HuH-7.5 (cell line): ENCODE measurements at regions not wholly inside any gene's neighbourhood (a gene's known extent, or its start where the extent isn't known, plus 50 kb on each side); places are given as distances from the start of the nearest gene placed in this dataset.
"Not testable (repeated sequence)": the region's sequence is repeated elsewhere in the genome, so short reads cannot be mapped to it uniquely, and the experiment has no call there.

ENCODE experiments used
- DNase-seq: peaks from one replicate; pipeline ENCODE4 v3.0.0; 2011; ENCODE audit warnings: low spot score

DNA sequence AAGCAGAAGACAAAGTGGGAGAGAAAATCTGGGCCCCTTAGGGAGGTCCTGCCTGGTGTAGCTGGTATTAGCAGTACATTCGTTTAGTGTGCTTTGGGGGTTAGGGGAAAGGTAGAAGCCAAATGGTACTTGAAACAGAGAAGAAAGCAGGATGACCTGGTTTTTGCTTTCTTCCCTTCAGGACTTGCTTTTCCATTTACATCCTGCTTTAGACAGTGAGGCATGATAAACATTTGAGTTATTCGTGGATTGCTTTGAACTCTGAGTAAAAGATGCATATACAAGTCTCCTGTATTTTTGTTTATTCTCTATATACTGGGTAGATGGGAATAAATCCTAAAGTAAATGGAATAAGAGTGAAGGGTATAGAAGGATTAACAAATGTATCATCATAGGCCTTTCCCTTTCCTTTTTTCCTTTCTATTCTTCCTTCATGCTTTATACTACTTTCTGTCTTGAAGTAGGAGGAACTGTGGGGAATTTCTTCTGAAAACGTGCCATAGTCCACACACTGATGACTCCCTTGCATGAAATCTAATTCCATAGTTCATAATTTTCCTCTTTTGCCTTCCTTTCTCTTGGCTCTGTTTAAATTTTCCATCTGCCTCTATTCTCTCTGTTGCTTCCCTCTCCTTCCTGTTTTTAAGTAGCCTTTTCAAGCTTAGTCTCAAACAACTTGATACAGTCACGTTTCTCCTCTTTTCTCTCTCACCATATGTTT, 139.5 kb upstream of the RBMS3 start:
- DNase-seq = no peak

DNA sequence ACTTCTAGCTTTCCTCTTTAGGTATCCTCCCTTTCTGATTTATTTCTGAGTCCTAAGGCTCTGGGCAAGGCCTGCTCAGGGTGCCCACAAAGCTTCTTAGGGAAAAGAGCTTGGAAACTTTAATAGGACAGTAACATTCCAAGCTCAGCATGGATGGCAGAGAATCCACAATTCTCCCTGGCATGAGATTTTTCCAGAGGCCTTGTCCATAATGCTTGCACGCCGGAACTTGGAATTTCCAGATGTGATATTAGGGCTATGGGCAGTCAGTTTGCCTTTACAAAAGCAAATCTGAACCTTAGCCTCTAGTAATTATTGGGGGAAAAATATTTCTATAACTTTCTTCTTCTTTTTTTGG, 139.0 kb upstream of the RBMS3 start:
- DNase-seq = no peak

DNA sequence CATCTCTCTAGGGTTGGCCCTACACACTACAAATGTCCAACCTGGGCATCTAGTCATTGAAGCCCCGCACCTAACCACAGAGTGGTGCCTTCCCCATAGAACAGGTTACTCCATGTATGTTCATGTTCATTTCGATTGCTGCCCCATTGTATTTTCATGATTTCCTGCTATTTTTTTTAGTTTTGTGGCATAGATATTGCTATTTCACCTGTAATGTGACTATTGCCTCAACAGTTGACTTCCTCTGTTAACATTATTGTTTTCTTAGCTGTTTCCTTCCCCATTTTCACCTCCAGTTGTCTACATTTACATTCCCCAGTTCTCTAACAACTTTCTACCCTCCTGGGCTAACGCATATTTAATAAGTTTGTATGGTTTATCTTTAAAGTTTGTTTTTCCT, 137.7 kb upstream of the RBMS3 start:
- no peak for DNase-seq

DNA sequence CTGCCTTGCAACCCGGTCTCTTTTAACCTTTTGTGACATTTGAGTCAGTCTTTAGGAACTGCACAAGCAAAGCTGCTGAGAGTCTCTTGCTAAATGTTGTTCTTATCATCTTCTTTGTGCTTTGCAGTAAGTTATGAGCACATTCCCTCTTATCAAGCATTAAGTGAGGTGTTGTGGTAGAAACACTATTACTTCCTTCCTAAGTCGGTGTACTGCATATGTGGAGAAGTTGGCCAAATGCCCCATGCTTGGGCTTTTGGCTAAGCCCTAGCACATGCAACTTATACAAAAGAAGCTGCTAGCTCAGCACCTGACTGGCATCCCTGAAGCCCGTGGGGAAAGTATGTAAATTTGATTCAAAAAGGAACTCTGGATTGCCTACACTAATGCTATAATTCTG, 136.5 kb upstream of the RBMS3 start:
- DNase-seq = no peak

DNA sequence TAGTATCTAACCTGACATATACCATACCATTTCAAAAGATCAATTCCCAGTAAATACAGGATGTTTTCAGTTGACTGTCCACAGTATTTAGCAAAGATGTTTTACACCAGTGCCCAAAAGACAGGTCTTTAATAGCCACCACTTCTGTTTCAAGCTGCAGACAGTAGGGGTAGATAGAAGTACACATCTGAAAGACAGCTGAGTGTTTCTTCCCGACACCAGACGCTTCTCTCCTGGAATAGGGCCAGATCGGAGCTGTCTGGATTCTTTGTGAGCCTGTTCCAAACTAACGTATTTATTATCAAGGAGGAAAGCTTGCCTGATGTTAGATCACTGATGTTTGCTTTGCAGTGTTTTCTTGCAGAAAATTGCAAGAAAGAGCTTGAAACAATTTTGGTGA, 136.1 kb upstream of the RBMS3 start:
- no peak for DNase-seq

DNA sequence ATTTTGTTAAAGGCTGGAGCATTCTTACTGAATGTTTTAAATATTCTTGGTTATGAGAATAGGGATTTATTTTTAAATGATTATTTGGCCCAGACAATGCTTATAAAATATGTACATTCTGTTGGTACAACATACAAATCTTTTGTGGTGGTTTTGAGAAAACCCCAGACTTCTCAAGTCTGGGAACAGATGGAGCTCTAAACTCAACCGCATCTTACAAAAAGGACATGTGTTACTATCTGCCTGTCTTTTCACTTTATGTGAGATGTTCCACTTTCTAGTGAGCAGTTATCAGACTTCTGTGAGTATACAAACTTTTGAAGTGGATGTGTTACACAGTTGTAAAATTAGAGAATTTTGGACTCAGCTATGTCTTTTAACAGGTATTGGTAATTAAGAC, 135.5 kb upstream of the RBMS3 start:
- DNase-seq = no peak

DNA sequence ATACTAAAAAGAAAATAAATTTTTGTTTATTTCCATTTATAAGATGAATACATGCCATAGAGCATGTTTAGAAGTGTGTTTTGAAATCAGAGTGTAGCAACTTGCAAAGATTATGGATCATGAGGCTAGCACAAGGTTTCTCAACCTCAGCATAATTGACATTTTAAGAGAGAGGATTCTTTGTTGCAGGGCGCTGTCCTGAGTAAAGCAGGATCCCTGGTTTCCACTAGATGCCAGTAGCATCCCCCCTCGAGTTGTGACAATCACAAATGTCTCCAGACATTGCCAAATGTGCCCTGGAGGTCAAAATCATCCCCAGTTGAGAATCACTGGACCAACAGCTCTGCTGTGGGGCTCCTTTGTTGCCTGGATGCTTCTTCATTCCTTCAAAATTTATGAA, 128.5 kb upstream of the RBMS3 start:
- DNase-seq = no peak

DNA sequence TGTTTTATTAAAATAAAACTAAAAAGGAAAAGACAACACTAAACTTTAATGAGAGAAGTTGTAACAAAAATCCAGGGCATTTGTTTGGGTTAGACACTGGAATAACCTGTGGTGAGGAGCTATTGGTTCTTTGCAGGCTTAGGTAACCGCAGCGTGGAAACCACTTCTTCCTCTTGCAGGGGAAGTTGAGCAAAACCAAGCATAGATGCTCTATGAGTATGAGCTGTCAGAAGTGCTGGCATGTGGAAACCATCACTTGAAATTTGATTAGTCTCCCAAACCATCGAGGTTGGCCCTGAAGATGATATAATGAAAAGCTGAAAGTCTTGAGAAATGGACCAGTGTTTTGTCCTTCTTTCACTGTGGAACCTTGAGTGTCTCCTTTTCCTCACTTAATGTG, 127.1 kb upstream of the RBMS3 start:
- no peak for DNase-seq

DNA sequence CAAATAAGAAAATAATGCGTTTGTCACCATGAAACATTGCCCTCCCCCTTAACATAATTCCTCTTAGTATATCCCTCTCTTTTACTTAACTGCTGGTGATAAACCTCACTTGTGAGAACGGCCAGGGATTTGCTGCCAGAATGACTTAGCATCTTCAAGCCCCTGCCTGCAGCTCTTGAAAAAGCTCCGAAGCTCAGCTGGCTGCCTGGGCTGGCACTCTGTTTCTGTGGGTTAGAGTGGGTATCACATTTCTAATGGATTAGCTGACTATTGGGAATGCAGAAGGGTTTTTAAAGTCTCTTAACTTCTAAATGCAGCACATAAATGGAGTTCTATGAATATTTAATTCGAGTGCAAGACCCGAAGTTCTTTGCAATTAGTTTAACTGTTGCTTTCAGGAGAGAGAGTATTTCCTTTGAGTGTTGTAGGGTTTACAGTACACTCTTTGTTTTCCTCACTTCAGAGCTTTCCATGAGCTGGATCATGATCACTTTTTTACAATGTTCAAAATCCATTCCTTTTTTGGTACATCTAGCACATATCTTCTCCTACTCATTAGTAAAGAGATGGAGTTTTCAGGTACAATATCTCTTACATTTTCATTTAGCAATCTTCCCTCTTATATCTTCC, 124.7 kb upstream of the RBMS3 start:
- no peak for DNase-seq

DNA sequence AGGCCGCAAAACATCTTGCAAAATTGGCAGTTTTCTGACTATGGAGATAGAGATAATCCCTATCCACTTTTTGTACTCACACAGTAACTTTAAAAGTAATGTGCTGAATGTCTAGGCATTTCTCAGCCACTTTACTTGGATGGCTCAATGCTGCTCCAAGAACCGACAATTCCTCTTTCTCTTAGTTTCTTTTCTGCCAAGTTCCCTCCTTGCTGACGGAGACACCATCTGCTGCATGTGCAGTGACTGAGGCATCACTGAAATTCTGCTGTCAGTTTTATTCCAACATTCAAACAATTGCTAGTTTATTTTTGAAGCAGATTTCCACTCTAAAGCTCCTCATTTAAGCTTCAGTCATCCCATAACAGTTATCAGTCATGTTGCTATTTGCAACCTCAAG, 116.0 kb upstream of the RBMS3 start:
- no peak for DNase-seq

DNA sequence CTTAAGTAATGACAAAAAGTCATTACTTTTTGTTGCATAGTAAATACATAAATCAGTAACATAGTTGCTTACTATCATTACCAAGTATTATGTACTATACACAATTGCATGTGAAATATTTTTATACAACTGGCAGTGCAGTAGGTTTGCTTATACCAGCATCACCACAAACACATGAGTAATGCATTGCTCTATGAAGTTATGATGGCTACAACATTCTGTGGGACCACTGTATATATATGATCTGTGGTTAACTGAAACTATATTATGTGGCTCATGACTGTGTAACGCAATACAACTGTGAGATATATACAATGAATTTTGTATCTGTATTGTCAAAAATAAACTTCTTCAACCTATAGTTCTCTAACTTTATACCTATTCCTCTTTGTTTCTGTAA, 113.7 kb upstream of the RBMS3 start:
- DNase-seq = no peak

DNA sequence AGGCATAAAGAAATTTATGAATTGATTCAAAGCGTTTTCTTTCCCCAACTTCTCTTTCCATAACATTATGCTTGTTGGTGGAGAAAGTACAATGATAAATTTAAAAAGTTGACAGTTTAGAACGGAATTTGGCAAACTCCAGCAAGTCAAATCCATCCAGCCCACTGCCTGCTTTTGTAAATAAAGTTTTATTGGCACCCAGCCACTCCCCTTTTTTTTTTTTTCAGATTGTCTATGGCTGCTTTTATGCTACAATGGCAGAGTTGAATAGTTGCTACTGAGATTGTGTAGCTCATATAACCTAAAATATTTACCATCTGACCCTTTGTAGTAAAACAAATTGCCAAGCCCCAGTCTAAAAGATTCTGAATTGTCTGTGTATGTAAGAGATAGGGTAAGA, 112.8 kb upstream of the RBMS3 start:
- no peak for DNase-seq

DNA sequence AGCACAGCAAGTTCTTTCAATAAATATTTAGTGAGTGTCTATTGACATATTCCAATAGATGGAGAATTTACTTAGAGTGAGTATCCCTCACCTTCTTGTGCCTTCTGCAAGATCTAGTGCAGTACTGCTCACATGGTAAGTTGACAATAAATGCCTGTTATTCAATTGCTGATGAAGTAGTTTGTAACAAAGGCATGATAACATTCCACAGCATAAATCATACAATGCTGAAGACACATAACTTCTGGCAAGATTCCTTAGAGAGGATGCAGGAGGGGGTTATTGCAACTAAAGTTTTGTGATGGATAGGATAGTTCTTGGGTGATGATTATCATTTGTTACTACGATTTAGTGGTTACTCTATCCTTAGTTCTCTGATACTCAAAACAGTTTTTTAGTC, 112.2 kb upstream of the RBMS3 start:
- no peak for DNase-seq

DNA sequence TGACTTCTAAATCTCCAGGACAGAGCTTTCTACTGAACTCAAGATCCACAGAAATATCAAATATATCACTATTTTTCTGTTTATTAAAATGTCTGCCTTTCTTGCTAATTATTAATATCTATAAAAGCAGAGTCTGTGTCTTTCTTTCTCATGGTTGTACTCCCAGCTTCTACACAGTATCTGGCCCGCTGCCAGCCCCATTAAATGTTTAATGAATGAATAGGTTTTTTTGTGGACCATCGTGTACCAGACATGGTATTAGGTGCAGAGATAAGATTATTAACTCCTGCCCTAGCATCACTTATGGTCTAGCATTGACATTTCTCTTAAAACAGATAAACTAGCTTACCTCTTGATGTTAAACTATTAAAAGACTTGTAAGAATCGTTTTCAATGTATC, 111.4 kb upstream of the RBMS3 start:
- DNase-seq = no peak

DNA sequence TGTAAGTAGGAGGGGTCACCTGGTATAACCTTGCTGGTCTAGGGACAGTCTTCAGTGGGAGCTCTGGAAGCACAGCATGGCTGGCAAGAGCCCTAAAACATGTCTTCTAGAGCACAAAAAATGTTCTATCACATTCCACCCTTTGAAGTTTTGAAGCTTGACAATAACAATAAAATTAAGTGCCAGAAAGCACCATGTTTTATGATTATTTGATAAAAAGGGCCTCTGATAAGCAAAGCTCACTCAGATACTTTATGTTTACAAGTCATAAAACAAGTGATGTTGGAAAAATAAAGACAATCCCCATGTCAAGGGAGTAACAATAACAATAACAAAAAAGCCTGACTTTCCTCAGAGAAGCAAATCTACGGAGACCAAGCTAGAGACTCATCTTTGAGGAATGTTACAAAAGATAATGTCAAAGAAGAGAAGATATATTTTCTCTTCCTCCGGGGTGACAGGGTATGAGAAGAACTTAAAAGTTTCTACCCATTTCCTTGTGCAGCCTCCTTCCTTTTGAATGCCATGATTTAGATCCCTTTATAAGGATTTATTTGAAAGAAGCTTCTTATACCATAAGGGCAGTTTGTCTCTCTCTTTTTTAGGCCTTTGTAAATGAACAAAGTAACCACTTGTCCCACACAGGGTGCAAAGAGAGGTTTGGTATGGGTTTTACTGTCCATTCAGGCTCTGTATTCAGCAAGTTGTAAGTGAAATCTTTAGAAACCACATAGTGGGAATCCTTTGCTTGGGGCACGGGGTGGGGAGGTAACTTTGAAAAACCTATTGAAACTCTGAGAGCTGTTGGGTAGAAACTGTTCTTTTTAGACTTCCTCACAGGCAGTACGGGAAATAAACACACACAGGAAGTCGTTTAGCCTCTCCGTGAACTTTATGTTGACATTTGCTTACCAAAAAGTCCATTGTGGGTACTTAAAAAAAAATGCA, 109.6 kb upstream of the RBMS3 start:
- no peak for DNase-seq

DNA sequence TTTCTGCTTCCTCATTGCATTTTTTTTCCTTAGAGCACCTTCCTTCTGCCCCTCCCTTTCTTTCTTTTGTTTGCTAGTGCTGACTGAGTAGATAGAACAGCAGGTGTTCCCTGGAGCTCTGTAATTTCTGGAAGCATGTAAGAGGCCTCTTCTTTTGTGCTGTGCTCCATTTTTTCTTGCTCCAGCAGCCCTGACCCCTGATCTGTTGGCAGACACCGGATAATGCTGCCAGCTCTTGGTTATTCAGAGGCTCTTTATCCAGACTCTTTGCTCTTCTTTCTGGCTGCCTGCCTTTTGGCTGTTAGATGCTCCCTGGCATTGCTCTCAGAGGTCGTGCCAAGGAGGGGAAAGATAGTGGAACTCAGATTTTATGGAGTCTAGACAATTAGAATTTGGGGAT, 104.4 kb upstream of the RBMS3 start:
- DNase-seq = no peak

DNA sequence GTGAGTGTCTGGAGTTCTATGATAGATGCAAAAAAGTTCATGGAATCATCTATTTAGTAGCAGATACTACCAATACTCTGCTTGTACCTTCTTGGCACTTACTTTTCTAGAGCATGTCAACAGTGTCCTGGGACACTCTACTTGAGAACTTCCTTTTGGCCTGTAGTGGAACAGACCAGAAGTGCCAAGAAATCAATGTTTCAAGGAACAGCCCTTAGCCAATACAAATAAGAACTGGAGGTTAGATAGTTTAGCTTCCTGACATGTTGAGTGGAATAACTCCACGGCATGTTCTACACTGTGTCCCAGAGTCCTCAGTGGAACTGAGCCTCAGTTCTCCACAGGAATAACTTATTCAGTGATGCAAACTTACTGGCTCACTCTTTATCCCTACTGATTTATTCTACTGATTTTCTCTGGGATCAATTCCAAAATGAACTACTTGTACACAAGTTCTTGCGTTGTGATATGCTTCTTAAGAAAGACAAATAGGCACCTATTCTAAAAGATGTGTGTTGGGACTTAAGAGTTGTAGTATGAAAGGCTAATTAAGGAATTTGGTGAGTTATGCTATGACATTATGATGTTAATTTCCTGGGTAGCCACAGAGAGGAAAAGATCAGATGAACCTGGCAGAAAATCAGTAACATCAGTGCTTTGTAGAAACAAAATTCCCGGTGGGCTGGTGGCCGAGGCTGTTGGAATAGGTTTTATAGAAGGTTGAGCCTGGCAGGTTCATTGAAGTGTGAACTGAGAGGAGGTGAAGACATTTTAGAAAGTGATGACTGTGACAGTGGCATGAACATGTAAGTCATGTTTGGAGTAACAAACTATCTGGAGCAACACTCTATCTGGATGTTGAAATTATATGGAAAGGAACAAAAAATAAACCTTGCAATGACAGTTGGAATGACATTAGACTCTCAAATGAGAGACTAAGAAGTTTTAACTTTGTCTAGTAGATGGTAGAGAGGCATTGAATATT, 101.8 kb upstream of the RBMS3 start:
- DNase-seq = no peak

DNA sequence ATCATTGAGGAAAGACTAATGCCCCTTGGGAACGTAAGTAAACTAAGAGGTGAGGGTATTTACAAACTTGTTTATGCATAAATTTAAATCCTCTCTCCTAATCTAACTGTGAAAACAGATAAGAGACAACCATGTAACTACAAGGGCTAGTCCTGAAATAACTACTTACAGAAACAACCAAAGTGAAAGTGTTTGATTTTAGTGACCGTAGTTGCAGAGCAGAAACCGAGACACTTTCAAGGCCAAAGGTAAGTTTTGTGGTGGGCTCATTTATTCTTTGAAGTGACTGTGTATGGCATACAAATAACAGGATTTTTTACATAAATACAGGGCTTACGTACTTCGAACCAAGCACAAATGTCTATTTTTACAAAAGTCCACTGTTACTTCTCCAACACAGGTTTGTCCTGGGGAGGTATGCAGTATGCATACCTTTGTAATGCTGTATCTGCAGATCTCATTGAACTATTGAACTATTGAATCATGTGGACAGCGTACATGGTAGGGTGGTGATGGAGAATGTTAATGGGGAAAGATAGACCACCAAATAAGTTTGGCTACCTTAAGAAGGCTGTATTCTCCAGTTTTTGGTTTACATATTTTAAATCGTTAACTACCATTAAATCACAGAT, 99.6 kb upstream of the RBMS3 start:
- DNase-seq = no peak

DNA sequence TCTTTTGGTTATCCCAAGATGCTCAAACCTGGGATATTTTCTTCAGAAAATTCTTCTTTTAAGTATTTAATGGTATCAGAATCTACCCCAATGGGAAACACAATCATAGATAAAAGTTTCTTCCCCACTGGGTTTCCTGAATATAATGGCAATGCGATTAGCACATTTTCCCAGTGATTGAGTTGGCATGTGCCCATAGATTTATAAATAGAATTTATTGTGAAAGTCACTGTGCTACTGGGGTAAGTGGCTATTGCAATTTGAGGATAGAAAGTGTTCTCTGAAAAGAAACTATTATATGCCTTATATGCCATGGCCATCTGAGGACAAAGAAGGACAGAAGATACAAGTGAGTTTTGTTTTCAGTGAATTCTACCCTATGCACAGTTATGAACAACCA, 99.0 kb upstream of the RBMS3 start:
- DNase-seq = no peak

DNA sequence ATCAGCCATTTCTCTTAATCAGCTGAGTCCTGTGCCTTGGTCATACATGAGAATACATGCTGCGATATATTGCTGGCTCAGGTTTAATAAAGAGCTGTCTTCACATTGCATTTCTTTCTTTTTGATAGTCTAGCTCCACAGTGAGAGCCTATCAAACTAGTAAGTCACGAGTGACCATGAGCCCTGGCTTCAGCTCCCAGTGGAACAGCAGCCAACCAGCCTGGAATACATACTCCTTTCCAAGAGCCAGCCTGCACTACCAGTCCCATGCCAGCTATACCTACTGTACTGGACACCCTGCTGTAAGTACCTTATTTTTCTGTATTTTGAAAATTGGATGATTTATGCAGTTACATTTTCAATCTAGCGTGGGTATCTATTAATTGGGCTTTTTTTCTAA, 98.0 kb upstream of the RBMS3 start:
- DNase-seq = not testable (repeated sequence)

DNA sequence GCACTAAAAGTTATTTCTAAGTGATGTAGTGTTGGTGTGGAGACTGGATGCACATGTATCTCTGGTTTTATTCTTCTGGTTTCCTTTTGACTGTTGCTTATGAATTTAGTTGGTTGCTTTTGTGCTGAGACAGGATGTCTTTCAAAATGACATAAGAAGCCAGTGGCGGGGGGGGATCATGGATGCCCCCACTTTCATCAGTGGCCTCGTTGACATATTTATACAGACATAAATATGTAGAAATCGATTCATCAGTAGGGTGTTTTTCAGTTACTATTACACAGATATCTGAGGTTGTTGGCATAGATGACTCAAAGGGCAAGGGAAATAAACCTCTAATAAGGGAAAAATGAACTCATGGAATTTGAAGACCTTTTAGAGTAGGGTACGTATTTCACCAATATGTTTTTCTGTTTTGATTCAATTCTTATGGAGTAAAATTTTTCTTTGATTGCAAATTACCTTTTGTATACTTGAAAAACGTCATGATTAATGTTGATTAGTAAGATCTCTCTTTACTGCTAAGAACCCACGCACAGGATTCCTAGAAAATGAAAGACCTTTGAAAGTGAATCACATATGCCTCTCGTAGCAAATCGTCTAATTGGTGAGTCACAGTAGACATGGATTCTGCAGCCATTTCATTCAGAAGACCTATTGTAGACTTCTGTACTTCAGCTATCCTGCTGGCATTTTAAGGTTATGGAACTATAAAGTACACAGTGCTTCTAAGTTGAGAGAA, 97.4 kb upstream of the RBMS3 start:
- no peak for DNase-seq
